Hepatocyte (in vitro differentiated cells): ENCODE measurements at regions not wholly inside any gene's neighbourhood (a gene's known extent, or its start where the extent isn't known, plus 50 kb on each side); places are given as distances from the start of the nearest gene placed in this dataset.

Source experiments
- CTCF ChIP-seq: fragments of 200-600 bp; sonication (generic); IDR thresholded peaks from 2 replicates; pipeline ENCODE4 v1.5.1; 2016; ENCODE audit warnings: antibody characterized with exemption, mild to moderate bottlenecking; ENCODE audit not compliant: poor library complexity
- EZH2 ChIP-seq: fragments of 200-600 bp; sonication (generic); IDR thresholded peaks from 2 replicates; pipeline ENCODE4 v1.6.1; 2016; ENCODE audit warnings: antibody characterized with exemption, mild to moderate bottlenecking, borderline replicate concordance
- EZH2phosphoT487 ChIP-seq: fragments of 200-600 bp; sonication (generic); IDR thresholded peaks from one replicate; pipeline ENCODE4 v1.6.1; 2018; ENCODE audit warnings: antibody characterized with exemption, mild to moderate bottlenecking, low read depth, moderate library complexity; ENCODE audit not compliant: unreplicated experiment, severe bottlenecking

- no peak for TF ChIP-seq CTCF
- TF ChIP-seq EZH2 = no peak
- no peak for TF ChIP-seq EZH2phosphoT487
These were observed 439.9 kb upstream of the MAF start for GRCh38 chr16:80040413-80040812.
